ENCODE measurements at regions not wholly inside any gene's neighbourhood (a gene's known extent, or its start where the extent isn't known, plus 50 kb on each side); places are given as distances from the start of the nearest gene placed in this dataset.

- ChIA-PET CTCF (no interaction called here), SMC1A (ENCODE audit: uncharacterized antibody, unreplicated experiment) (no interaction called here), RAD21 (ENCODE audit: unreplicated experiment) (no interaction called here), POLR2A (no interaction called here)
- Histone ChIP-seq H2AFZ (ENCODE audit: control insufficient read depth, low read depth, low read length) (no peak overlapping the region), H3K36me3 (ENCODE audit: control insufficient read depth in 2 of 2, insufficient read depth in 2 of 2, low read length in 1 of 2) (no peaks in the 10 kb centered on the region), H3K9me3 (replicated peaks; ENCODE audit: control insufficient read depth, insufficient read depth, low read length) (no peaks in the 10 kb centered on the region), H3K4me1 (ENCODE audit: control insufficient read depth, insufficient read depth, low read length) (no peaks in the 10 kb centered on the region), H3K4me2 (ENCODE audit: control insufficient read depth, insufficient read depth) (no peak overlapping the region), H3K9ac (ENCODE audit: control insufficient read depth, insufficient read depth, low read length) (no peak overlapping the region), H4K20me1 (ENCODE audit: control insufficient read depth, insufficient read depth) (no peaks in the 10 kb centered on the region), H3K79me2 (ENCODE audit: control insufficient read depth, insufficient read depth, low read length) (no peaks in the 10 kb centered on the region), H3K4me3 (no peak overlapping the region), H3K27ac (ENCODE audit: control insufficient read depth, insufficient read depth) (no peak overlapping the region), H3K27me3 (replicated peaks in 1 of 2; ENCODE audit: control insufficient read depth in 2 of 2, insufficient read depth in 2 of 2, low read length in 1 of 2) (no peaks in the 10 kb centered on the region; a peak in 1 of 4 replicates)
- intact Hi-C loops (cut with micrococcal nuclease; ENCODE audit: unreplicated experiment) (no loop called here), in situ Hi-C loops (cut with MboI) (no loop called here)
- FAIRE-seq (no peak), DNase-seq (ENCODE audit: low read depth, low spot score) (no peak), ATAC-seq (no peak)
- WGBS (ENCODE audit: insufficient coverage, insufficient replicate concordance, low lambda C conversion rate, missing lambda C conversion rate) = 40% methylated on average over 5 of the region's 5 CpGs
- no TSS peak for BruUV-seq (replicated peaks)
- TF ChIP-seq MEF2A (IDR thresholded peaks at IDR 0.05; ENCODE audit: insufficient read depth, low read depth, low read length) = no peak
- TF ChIP-seq SIN3A (IDR thresholded peaks at IDR 0.05; ENCODE audit: low read depth, low read length) = no peak
- no peak for TF ChIP-seq ZBTB33 (IDR thresholded peaks at IDR 0.05)
- TF ChIP-seq CREM (IDR thresholded peaks at IDR 0.05; ENCODE audit: low read depth) = no peak
- no peak for TF ChIP-seq SMAD1 (IDR thresholded peaks at IDR 0.05; ENCODE audit: low read depth, partially characterized antibody)
- TF ChIP-seq POLR2A (IDR thresholded peaks at IDR 0.05; ENCODE audit: low read depth, low read length) = no peak
- TF ChIP-seq RUNX3 (IDR thresholded peaks at IDR 0.05; ENCODE audit: low read length) = no peak
- TF ChIP-seq JUNB (IDR thresholded peaks at IDR 0.05) = no peak
- no peak for TF ChIP-seq KLF5 (IDR thresholded peaks at IDR 0.05; ENCODE audit: partially characterized antibody)
- TF ChIP-seq RBBP5 (conservative IDR thresholded peaks at IDR 0.05) = no peak
- TF ChIP-seq NFYB (IDR thresholded peaks at IDR 0.05; ENCODE audit: insufficient read depth, low read depth, low read length) = no peak
- TF ChIP-seq CEBPZ (IDR thresholded peaks at IDR 0.05; ENCODE audit: low read depth, low read length) = no peak
- TF ChIP-seq IKZF1 (conservative IDR thresholded peaks at IDR 0.05) = no peak
- TF ChIP-seq MAX (IDR thresholded peaks at IDR 0.05; ENCODE audit: low read depth, low read length) = no peak
- no peak for TF ChIP-seq BCL3 (IDR thresholded peaks at IDR 0.05; ENCODE audit: borderline replicate concordance, insufficient read depth, low read depth, low read length, poor library complexity, severe bottlenecking)
- TF ChIP-seq ZNF592 (IDR thresholded peaks at IDR 0.05) = no peak
Observed at GRCh38 chr3:184449161-184449515, 69.3 kb downstream of the CHRD start.
